HCT116 (cell line): ENCODE measurements at regions not wholly inside any gene's neighbourhood (a gene's known extent, or its start where the extent isn't known, plus 50 kb on each side); places are given as distances from the start of the nearest gene placed in this dataset.

Experiments used
- ATAC-seq: fragments of 200-7000 bp; cut with Tn5 transposase; 2 replicates; pipeline ENCODE4 v1.9.1; 2020; ENCODE audit warnings: mild to moderate bottlenecking, moderate library complexity
- BruUV-seq: library from RNA; stranded (reverse); fragments of 400-500 nt; replicated peaks from 2 replicates; lab custom pipeline; 2021; lab: Mats Ljungman, UMichigan
- CTCF ChIA-PET: fragments of 300-600 bp; sonication (Branson Sonifier 250); formaldehyde crosslinking; loops from one replicate; lab custom pipeline; 2021; ENCODE audit warnings: antibody characterized with exemption; lab: Charles Lee
- POLR2A ChIA-PET: fragments of 300-600, 350-600 bp; sonication (Branson Sonifier 250); formaldehyde crosslinking; loops from one replicate; lab custom pipeline; 2021; ENCODE audit warnings: antibody characterized with exemption; lab: Charles Lee
- RAD21 ChIA-PET, 2 experiments: fragments of 300-600 bp; sonication (Branson Sonifier 250); formaldehyde crosslinking; loops; one replicate each; lab custom pipeline; 2023; ENCODE audit warnings: low total read pairs in 2 of 2; ENCODE audit not compliant: uncharacterized antibody in 2 of 2, unreplicated experiment in 2 of 2, low non-redundant PET in 1 of 2; lab: Charles Lee
- DNase-seq: peaks from one replicate; pipeline ENCODE4 v3.0.0-alpha.2; 2010; ENCODE audit warnings: low read depth, low spot score
- H2AFZ ChIP-seq: fragments of 200-600 bp; shearing (Covaris generic), sonication (generic); 2 replicates; pipeline ENCODE4 v1.6.1; 2017; ENCODE audit warnings: low read depth, mixed run types, mixed read lengths, antibody characterized with exemption, low read length; ENCODE audit not compliant: poor library complexity, severe bottlenecking
- H3K27ac ChIP-seq: 2 replicates; pipeline ENCODE4 v1.5.1; 2012; ENCODE audit warnings: low read depth, low read length
- H3K27me3 ChIP-seq: fragments of 200-600 bp; sonication (generic); 2 replicates; pipeline ENCODE4 v1.6.1; 2016; ENCODE audit warnings: mixed run types, low read length, mixed read lengths; ENCODE audit not compliant: insufficient read depth
- H3K36me3 ChIP-seq, 2 experiments: fragments of 200-500 bp in 1 of 2; fragments of 200-600 bp in 1 of 2; sonication (Bioruptor generic) in 1 of 2; sonication (generic) in 1 of 2; 2 replicates each; pipeline versions ENCODE4 v1.5.1 to v1.6.1; 2014 to 2016; ENCODE audit warnings: low read length in 2 of 2, inconsistent platforms in 1 of 2, mixed read lengths in 1 of 2, mixed run types in 1 of 2; ENCODE audit not compliant: insufficient read depth in 2 of 2, control insufficient read depth in 1 of 2
- H3K4me1 ChIP-seq, 2 experiments: fragments of 200-600 bp in 1 of 2; sonication (generic) in 1 of 2; 2 replicates each; pipeline versions ENCODE4 v1.5.1 to v1.6.1; 2012 to 2017; ENCODE audit warnings: low read length in 2 of 2, inconsistent platforms in 1 of 2, mild to moderate bottlenecking in 1 of 2, mixed read lengths in 1 of 2, mixed run types in 1 of 2, moderate library complexity in 1 of 2; ENCODE audit not compliant: insufficient read depth in 2 of 2, control insufficient read depth in 1 of 2
- H3K4me2 ChIP-seq: fragments of 200-600 bp; sonication (generic); 2 replicates; pipeline ENCODE4 v1.6.1; 2017; ENCODE audit warnings: mixed run types, low read length, mixed read lengths
- H3K4me3 ChIP-seq, 2 experiments: fragments of 200-600 bp in 1 of 2; sonication (generic) in 1 of 2; replicated peaks in 1 of 2; 2 replicates each; pipeline ENCODE4 v1.5.1; 2011 to 2016; ENCODE audit warnings: low read length in 2 of 2, control low read depth in 1 of 2, low read depth in 1 of 2, mild to moderate bottlenecking in 1 of 2, mixed read lengths in 1 of 2, mixed run types in 1 of 2
- H3K79me2 ChIP-seq: fragments of 200-600 bp; sonication (generic); 2 replicates; pipeline ENCODE4 v1.6.1; 2017; ENCODE audit warnings: mild to moderate bottlenecking, mixed run types, low read length, moderate library complexity, mixed read lengths; ENCODE audit not compliant: insufficient read depth
- H3K9ac ChIP-seq: fragments of 200-600 bp; sonication (generic); 2 replicates; pipeline ENCODE4 v1.6.1; 2016; ENCODE audit warnings: low read length, mixed read lengths
- H3K9me2 ChIP-seq: fragments of 200-600 bp; sonication (generic), shearing (Covaris generic); 2 replicates; pipeline ENCODE4 v1.6.1; 2017; ENCODE audit warnings: mixed run types, mild to moderate bottlenecking, moderate library complexity; ENCODE audit not compliant: insufficient read depth
- H3K9me3 ChIP-seq, 2 experiments: fragments of 200-500 bp in 1 of 2; fragments of 200-600 bp in 1 of 2; sonication (Bioruptor generic) in 1 of 2; sonication (generic) in 1 of 2; 2 replicates each; pipeline ENCODE4 v1.6.1; 2014 to 2017; ENCODE audit warnings: low read length in 2 of 2, mixed read lengths in 2 of 2, inconsistent platforms in 1 of 2, low read depth in 1 of 2, mild to moderate bottlenecking in 1 of 2, mixed run types in 1 of 2, moderate library complexity in 1 of 2; ENCODE audit not compliant: control insufficient read depth in 1 of 2, insufficient read depth in 1 of 2
- H4K20me1 ChIP-seq: fragments of 200-600 bp; sonication (generic), shearing (Covaris generic); 2 replicates; pipeline ENCODE4 v1.6.1; 2017; ENCODE audit warnings: mixed run types, mild to moderate bottlenecking, moderate library complexity; ENCODE audit not compliant: insufficient read depth
- EGR1 ChIP-seq: IDR thresholded peaks from 2 replicates; pipeline ENCODE4 v1.6.1; 2012; ENCODE audit warnings: low read depth
- EZH2 ChIP-seq: fragments of 200-600 bp; sonication (generic); IDR thresholded peaks from 2 replicates; pipeline ENCODE4 v1.6.1; 2017; ENCODE audit warnings: antibody characterized with exemption, mixed run types
- FOSL1 ChIP-seq: IDR thresholded peaks from 2 replicates; pipeline ENCODE4 v1.6.1; 2012; ENCODE audit warnings: low read depth
- JUND ChIP-seq: IDR thresholded peaks from 2 replicates; pipeline ENCODE4 v1.6.1; 2012
- POLR2AphosphoS5 ChIP-seq: IDR thresholded peaks from 2 replicates; pipeline ENCODE4 v1.6.1; 2011; ENCODE audit warnings: mild to moderate bottlenecking, low read depth, low read length, moderate library complexity
- RAD21 ChIP-seq: IDR thresholded peaks from 2 replicates; pipeline ENCODE4 v1.6.1; 2012; ENCODE audit warnings: low read depth, mild to moderate bottlenecking
- SP1 ChIP-seq: IDR thresholded peaks from 2 replicates; pipeline ENCODE4 v1.6.1; 2012; ENCODE audit warnings: low read depth
- TCF7L2 ChIP-seq: IDR thresholded peaks from 2 replicates; pipeline ENCODE4 v1.7.0; 2011; ENCODE audit warnings: borderline replicate concordance, inconsistent platforms; ENCODE audit not compliant: insufficient read depth, insufficient read length; ENCODE audit errors: extremely low read depth
- YY1 ChIP-seq: IDR thresholded peaks from 2 replicates; pipeline ENCODE4 v1.6.1; 2011; ENCODE audit warnings: low read length, low read depth, moderate library complexity, mild to moderate bottlenecking; ENCODE audit not compliant: insufficient replicate concordance; ENCODE audit errors: extremely low read depth
- ZFX ChIP-seq: fragments of 450-650 bp; IDR thresholded peaks from 2 replicates; pipeline ENCODE4 v1.6.1; 2017
- intact Hi-C: fragments of 100-400 bp; cut with micrococcal nuclease; formaldehyde crosslinking; loops from 2 replicates; pipeline ENCODE4 v1.10.0; 2022
- TF ChIP-seq, protein P1 (sequence below), 3 experiments: fragments of 200-600 bp in 1 of 3; sonication (generic) in 1 of 3; IDR thresholded peaks in 2 of 3; conservative IDR thresholded peaks in 1 of 3; 2 replicates each; pipeline ENCODE4 v1.5.1; 2012 to 2017; ENCODE audit warnings: low read depth in 2 of 3, low read length in 2 of 3, antibody characterized with exemption in 1 of 3, borderline replicate concordance in 1 of 3, control low read depth in 1 of 3, mild to moderate bottlenecking in 1 of 3, mixed read lengths in 1 of 3, mixed run types in 1 of 3, moderate library complexity in 1 of 3; ENCODE audit not compliant: insufficient read depth in 1 of 3
- TF ChIP-seq, protein P2 (sequence below): IDR thresholded peaks from 2 replicates; pipeline ENCODE4 v1.6.1; 2012

DNA sequence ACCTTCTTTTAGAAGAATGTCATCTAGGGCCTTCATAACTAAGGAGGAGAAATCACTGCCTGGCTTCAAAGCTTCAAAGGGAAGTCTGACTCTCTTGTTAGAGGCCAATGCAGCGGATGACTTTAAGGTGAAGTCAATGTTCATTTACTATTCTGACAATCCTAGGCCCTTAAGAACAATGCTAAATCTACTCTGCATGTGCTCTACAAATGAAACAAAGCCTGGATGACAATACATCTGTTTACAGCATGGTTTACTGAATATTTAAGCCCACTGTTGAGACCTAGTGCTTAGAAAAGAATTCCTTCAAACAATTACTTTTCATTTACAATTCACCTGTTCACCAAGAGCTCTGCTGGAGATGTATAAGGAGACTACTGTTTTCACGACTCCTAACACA is 160.4 kb upstream of the EPHA3 start:
- no peaks in the 10 kb centered on the region for H3K9me2 ChIP-seq
- no TSS peak for BruUV-seq
- no peak overlapping the region for H3K9ac ChIP-seq
- no peaks in the 10 kb centered on the region for H3K4me1 ChIP-seq
- no peaks in the 10 kb centered on the region for H4K20me1 ChIP-seq
- H3K27me3 ChIP-seq = no peaks in the 10 kb centered on the region
- POLR2A ChIA-PET = no interaction called here
- no peaks in the 10 kb centered on the region for H3K36me3 ChIP-seq
- no peak overlapping the region for H3K27ac ChIP-seq
- no peak for ATAC-seq
- no peak overlapping the region for H3K4me3 ChIP-seq
- intact Hi-C loops = no loop called here
- TF ChIP-seq FOSL1 = no peak
- TF ChIP-seq EGR1 = no peak
- no peak for TF ChIP-seq RAD21
- TF ChIP-seq, protein P1, sequence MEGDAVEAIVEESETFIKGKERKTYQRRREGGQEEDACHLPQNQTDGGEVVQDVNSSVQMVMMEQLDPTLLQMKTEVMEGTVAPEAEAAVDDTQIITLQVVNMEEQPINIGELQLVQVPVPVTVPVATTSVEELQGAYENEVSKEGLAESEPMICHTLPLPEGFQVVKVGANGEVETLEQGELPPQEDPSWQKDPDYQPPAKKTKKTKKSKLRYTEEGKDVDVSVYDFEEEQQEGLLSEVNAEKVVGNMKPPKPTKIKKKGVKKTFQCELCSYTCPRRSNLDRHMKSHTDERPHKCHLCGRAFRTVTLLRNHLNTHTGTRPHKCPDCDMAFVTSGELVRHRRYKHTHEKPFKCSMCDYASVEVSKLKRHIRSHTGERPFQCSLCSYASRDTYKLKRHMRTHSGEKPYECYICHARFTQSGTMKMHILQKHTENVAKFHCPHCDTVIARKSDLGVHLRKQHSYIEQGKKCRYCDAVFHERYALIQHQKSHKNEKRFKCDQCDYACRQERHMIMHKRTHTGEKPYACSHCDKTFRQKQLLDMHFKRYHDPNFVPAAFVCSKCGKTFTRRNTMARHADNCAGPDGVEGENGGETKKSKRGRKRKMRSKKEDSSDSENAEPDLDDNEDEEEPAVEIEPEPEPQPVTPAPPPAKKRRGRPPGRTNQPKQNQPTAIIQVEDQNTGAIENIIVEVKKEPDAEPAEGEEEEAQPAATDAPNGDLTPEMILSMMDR (IDR thresholded peaks at IDR 0.05 in 2 of 3, conservative IDR thresholded peaks at IDR 0.05 in 1 of 3; ENCODE audit: borderline replicate concordance in 1 of 3, insufficient read depth in 1 of 3, low read depth in 2 of 3, low read length in 2 of 3) = no peak
- TF ChIP-seq, protein P2, sequence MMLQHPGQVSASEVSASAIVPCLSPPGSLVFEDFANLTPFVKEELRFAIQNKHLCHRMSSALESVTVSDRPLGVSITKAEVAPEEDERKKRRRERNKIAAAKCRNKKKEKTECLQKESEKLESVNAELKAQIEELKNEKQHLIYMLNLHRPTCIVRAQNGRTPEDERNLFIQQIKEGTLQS = no peak
- no peak for TF ChIP-seq YY1
- TF ChIP-seq POLR2AphosphoS5 = no peak
- no peak for TF ChIP-seq EZH2
- no peak for TF ChIP-seq SP1
- no peak for TF ChIP-seq JUND
- no peak for TF ChIP-seq ZFX
- TF ChIP-seq TCF7L2 = no peak
- TF ChIP-seq, all 23 proteins: peak for 0
- Histone ChIP-seq H3K4me2 (no peak overlapping the region), H3K9me3 (peaks cover 11 to 13% of the 10 kb centered on the region in 2 experiments; a peak in 2 of 4 replicates), H3K79me2 (no peaks in the 10 kb centered on the region), H2AFZ (no peak overlapping the region)
- CTCF ChIA-PET = no interaction called here
- DNase-seq = no peak
- RAD21 ChIA-PET = no interaction called here
